SW480 (cell line): ENCODE measurements at regions not wholly inside any gene's neighbourhood (a gene's known extent, or its start where the extent isn't known, plus 50 kb on each side); places are given as distances from the start of the nearest gene placed in this dataset.
"Not testable (repeated sequence)": the region's sequence is repeated elsewhere in the genome, so short reads cannot be mapped to it uniquely, and the experiment has no call there.

ENCODE experiments used
- DNase-seq: peaks from one replicate; pipeline ENCODE4 v3.0.0-alpha.2; 2016; ENCODE audit warnings: low spot score

GRCh38 chr4:85165808-85166207 is 199.3 kb upstream of the WDFY3 start:
- DNase-seq: no peak

- no peak for DNase-seq
Measured at GRCh38 chr4:85166318-85166717, 199.8 kb upstream of the WDFY3 start.

DNA sequence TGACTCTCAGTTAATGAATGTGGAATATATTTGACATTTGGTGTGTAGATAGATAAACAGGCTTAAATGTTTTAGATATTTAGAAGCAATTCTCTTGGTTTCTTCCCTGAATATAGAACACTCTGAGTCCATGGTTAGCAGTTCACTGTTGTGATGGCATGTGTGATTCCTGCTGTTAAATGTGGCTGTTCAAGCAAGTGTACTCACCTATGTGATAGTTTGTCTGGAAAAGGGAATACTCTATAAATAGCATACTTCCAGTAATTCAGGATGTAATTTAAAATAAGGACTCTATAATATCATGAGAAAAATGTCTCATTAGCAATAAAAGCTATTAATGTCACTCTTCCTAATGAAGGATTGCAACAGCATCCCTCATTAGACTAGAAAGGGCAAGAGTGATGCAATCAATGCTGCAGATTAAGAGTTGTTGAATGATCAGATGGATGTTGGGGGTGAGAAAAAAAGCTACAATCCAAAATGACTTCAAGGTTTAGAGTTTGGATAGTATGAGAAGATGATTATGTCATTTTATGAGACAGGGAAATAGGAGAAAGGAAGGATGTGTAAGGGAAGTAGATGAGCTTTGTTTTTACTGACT is 201.8 kb upstream of the WDFY3 start:
- no peak for DNase-seq

GRCh38 chr4:85170241-85170640 is 203.8 kb upstream of the WDFY3 start:
- no peak for DNase-seq

- no peak for DNase-seq
Measured at GRCh38 chr4:85175190-85175589, 208.7 kb upstream of the WDFY3 start.

GRCh38 chr4:85177092-85177491 is 210.6 kb upstream of the WDFY3 start:
- no peak for DNase-seq

DNA sequence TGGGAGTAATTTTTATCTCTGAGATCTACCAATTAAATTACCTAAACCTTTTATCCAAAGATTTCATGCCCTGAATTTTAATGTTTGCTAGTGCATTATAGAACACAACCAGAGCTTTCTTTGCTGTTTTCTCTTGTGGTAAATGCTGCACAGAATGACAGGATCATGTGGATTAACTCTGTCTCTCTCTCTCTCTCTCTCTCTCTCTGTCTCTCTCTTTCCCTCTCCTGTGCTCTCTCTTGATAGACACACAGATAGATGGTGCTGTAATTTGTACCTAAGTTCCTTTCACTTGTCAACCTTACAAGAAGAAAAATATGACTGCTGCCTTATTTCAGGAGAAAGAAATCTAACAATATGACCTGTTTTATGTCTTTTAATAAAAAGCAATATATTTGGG is 211.2 kb upstream of the WDFY3 start:
- DNase-seq: no peak

DNA sequence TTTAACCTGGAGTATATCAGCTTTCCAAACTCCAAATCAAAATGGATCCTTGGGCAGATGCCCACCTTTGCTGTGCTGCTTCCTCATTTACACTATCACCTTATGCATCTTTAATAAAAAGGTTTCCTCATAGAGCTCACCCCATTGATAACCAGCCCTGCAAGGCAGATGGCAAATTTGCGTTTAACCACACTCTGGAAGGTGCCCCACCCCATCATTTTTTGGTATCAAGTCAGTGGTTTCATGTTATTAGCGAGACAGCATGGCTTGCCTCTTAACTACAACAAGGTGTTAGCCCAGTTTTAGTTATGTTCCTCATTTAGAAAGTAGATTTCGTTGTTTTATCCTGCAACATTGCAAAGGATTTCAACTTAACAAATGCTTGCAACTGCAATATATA is 214.0 kb upstream of the WDFY3 start:
- no peak for DNase-seq

DNA sequence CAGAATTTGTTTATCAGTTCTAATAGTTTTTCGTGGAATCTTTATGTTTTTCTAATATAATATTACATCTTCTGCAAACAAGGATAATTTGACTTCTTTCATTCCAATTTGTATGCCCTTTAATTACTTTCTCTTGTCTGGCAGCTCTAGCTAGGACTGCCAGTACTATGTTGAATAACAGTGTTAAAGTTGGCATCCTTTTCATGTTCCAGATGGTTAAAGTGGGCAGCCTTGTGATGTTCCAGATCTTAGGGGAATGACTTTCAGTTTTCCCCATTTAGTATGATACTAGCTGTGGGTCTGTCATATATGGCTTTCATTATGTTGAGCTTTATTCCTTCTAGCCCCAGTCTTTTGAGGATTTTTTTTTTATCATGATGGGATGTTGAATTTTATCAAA is 220.6 kb upstream of the WDFY3 start:
- DNase-seq: no peak

DNA sequence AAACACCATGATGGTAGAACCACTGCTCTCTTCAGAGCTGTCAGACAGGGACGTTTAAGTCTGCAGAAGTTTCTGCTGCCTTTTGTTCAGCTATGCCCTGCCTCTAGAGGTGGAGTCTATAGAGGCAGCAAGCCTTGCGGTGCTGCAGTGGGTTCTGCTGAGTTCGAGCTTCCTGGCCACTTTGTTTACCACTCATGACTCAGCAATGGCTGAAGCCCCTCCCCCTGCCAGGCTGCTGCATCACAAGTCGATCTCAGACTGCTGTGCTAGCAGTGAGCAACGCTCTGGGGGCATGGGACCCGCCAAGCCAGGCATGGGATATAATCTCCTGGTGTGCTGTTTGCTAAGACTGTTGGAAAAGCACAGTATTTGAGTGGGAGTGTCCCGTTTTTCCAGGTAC is 229.5 kb upstream of the WDFY3 start:
- DNase-seq: not testable (repeated sequence)

DNA sequence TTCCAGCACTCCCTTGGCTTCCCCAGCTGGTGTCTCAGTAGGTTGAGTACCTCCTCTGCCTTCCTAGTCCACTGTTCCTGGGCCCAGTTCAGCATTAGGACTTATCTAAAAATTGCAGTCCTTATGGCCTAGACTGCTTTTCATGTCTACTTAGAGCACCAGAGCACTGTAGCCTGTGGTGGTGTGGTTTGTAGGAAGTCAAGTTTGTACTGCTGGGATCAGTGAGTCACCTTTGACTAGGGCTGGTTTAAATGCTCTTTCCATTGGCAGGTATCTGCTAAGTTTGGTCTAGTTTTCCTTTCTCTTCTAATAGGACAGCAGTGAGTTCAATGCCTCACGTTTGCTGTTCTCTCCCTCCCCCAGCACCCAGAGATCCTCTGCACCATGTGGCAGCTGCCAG is 233.6 kb upstream of the WDFY3 start:
- DNase-seq: peak; percentile 1

DNA sequence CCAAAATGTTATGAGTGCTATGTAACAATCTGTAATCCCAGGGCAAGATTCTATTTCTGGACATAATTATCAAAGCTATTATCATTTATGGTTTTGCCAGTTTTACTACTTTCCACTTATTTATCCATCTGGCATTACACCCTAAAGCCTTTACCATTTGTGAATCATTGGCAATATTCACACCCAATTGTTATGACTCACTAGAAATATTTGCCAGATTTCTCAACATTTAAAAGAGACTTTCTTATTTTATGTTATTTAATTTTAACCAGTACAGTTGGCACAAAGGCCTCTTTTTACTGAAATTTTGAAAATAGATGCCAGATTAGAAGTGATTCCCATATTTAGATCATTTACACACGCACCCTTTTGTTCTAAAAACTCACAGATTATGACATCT is 242.7 kb upstream of the WDFY3 start:
- DNase-seq: no peak

GRCh38 chr4:85210353-85210752 is 243.9 kb upstream of the WDFY3 start:
- DNase-seq: no peak

DNA sequence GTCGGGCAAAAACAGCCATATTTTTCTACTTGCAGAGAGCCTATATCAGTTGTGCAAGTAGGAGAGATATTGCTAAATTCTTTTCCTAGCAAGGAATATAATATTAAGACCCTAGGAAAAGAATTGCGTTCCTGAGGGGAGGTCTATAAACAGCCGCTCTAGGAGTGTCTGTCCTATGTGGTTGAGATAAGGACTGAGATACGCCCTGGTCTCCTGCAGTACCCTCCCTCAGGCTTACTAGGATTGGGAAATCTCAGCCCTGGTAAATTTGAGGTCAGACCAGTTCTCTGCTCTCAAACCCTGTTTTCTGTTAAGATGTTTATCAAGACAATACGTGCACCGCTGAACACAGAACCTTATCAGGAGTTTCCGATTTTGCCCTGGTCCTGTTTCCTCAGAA is 250.1 kb upstream of the WDFY3 start:
- DNase-seq: not testable (repeated sequence)

- DNase-seq: no peak
Measured at GRCh38 chr4:85218756-85219155, 252.3 kb upstream of the WDFY3 start.

DNA sequence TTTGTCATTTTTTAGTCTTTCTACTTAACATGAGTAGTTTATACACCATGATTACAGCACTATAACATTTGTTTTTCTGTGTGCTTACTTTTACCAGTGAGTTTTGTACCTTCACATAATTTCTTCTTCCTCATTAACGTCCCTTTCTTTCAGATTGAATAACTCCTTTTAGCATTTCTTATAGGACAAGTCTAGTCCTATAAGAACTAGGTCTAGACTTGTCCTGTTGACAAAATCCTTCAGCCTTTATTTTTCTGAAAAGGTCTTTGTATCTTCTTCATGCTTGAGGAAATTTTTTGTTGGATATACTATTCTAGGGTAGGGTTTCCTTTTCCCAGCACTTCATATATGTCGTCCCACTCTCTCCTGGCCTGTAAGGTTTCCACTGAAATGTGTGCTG is 253.3 kb upstream of the ARHGAP24 start:
- no peak for DNase-seq

- no peak for DNase-seq
Measured at GRCh38 chr4:85222561-85222960, 252.4 kb upstream of the ARHGAP24 start.

GRCh38 chr4:85228264-85228663 is 246.7 kb upstream of the ARHGAP24 start:
- DNase-seq: no peak

DNA sequence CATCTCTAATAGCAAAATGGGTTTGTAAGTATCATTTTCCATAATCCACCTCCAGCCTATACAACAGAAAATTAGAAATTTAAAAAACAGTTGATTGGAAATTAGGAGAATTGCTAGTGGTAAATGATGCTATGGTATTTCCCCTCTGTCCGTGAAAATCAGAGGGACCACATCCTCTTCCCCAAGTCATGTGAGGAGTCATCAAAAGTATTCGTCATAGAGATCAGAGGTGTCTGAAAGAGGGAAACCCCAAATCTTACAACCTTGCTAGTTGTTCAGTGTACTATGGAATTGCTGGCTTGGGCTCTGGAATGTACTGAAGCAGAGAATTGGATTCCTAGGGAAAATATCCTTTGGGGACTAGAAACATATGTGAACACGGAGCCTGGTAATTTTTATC is 241.4 kb upstream of the ARHGAP24 start:
- no peak for DNase-seq

DNA sequence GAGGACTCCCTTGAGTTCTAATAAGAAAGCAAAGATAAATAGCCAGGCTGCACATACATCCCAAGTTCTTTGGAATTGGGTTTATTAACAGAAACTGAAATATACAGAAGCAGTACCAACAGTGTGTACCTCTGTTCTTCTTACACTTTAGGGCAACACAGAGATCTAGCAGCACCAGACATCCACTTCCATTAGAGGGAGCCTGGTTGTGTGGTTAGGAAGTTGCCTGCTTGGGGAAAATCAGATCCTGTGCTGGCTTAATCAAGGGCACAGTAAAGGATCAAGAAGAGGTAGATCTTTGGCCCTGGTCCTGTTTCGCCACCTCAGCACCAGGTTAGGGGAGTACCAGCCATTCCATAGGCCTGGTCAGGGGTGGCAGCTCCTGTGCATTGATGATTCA is 231.1 kb upstream of the ARHGAP24 start:
- no peak for DNase-seq

DNA sequence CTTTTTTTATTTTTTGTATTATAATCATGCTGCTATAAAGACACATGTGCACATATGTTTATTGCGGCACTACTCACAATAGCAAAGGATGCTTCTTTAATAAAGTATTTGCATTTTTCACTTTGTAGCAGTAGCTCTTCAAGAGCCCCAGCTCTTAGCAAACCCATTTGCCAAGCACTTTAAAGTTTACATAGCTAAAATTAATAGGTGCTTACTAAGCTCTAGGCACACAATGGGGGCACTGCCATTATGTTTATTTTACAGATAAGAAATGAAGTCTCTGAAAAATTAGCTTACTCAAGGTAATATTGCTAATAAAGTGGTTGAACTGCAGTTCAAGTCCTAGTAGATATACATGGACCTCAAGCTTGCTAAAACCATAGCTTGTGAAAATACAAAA is 230.3 kb upstream of the ARHGAP24 start:
- DNase-seq: no peak

- DNase-seq: no peak
Measured at GRCh38 chr4:85246055-85246454, 228.9 kb upstream of the ARHGAP24 start.

DNA sequence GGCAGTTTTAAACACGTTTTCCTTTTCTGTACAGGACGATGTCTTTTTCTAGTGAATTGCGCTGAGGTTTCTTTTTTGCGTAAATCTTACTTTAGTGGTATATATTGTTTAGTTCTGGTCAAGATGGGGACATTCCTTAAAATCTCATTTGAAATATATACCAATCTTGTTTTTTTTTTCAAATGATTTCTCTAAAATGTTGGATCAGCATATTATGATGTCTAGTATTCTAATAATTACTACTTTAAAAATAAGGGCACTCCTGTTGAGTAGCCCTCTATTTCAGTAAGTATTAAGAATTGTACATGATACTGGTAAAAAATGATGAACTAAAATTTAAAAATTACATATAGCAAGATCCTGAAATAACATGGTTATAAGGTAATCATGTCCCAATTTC is 224.1 kb upstream of the ARHGAP24 start:
- no peak for DNase-seq

- DNase-seq: no peak
Measured at GRCh38 chr4:85257817-85258370, 217.1 kb upstream of the ARHGAP24 start.

GRCh38 chr4:85260064-85260463 is 214.9 kb upstream of the ARHGAP24 start:
- DNase-seq: no peak
